ENCODE measurements at regions not wholly inside any gene's neighbourhood (a gene's known extent, or its start where the extent isn't known, plus 50 kb on each side); places are given as distances from the start of the nearest gene placed in this dataset.

DNA sequence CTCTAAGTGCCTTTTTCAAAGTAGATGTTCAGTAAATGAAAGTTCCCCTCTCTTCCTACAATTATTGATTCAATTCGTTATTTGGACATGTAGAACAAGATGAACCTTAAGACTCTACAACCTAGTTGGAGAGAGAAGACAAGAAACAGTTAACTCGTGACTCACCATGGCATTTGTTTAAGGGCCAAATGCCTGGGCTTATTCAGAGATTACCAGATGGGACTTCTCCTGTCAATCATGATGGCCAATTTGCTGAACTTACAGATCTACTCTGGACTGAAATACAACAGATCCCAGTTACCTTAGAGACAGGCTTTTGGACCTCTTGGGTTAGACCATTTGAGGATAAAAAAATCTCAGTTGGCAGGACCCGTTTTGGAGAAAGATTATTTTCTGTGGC is 93.5 kb downstream of the C1orf94 start:
- no peak for DNase-seq (ENCODE audit: low read depth)

- no peak for DNase-seq (ENCODE audit: low read depth)
These were observed 95.4 kb downstream of the C1orf94 start for GRCh38 chr1:34272152-34272551.

GRCh38 chr1:34275150-34275549 is 98.4 kb downstream of the C1orf94 start:
- DNase-seq (ENCODE audit: low read depth): no peak

- no peak for DNase-seq (ENCODE audit: low read depth)
These were observed 99.9 kb downstream of the C1orf94 start for GRCh38 chr1:34276606-34277005.

- no peak for DNase-seq (ENCODE audit: low read depth)
These were observed 100.4 kb downstream of the C1orf94 start for GRCh38 chr1:34277150-34277549.

DNA sequence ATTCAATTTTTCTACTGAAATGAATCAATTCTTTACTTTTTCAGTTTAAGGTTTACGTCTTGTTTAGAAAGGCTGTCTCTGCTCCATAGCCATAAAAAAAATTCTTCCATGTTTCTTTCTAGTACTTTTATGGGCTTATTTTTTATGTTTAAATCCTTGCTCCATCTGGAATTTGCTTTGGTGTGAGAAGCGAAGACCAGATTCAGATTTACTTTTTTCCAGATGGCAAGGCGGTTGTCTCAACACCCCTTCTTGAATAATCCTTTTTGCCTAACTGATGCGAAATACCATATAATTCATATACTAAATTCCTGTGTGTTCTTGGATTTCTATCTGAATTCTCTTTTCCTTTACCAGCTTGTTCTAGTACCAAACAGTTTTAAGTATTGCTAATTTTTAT is 101.5 kb downstream of the C1orf94 start:
- no peak for DNase-seq (ENCODE audit: low read depth)

- DNase-seq (ENCODE audit: low read depth): no peak
These were observed 103.3 kb downstream of the C1orf94 start for GRCh38 chr1:34279971-34280370.

GRCh38 chr1:34280509-34280908 is 103.8 kb downstream of the C1orf94 start:
- no peak for DNase-seq (ENCODE audit: low read depth)

GRCh38 chr1:34283142-34283541 is 106.4 kb downstream of the C1orf94 start:
- no peak for DNase-seq (ENCODE audit: low read depth)

DNA sequence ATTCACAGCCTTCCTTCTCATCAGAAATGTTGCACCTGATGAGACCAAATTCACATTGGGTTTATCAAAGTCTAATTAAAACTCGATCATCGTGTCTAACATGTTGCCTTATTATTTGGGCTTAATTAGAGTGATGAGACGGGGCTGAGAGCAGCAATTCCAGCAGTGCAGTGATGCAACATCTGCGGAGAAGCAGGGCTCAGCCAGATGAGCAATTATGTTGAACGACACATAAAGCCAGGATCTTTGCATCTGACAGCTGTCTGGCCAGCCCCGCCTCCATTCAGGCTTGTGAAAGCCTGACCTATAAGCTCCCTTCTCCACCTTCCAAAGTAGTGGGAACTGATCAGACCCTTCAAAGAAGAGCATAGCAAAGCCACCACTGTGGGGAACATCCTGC is 109.8 kb downstream of the C1orf94 start:
- DNase-seq (ENCODE audit: low read depth): no peak

DNA sequence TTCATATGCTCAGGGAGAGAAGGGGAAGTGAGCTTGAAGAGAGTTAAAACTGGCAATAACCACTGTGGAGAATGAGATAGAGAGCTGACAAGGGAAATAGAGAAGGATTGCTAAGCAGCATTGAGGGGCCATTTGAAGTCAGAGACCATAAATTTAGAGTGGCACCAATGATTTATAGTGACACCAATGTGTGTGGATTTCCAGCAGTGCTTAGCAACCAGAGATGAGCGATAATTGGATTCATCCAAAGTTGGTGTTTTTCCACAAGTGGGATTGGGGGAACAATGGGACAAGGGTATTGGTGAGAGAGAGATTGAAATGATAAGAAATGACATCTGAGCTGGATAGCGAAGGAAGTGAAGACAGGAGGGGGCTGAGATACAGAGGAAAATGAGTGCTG is 114.1 kb downstream of the C1orf94 start:
- DNase-seq (ENCODE audit: low read depth): no peak

DNA sequence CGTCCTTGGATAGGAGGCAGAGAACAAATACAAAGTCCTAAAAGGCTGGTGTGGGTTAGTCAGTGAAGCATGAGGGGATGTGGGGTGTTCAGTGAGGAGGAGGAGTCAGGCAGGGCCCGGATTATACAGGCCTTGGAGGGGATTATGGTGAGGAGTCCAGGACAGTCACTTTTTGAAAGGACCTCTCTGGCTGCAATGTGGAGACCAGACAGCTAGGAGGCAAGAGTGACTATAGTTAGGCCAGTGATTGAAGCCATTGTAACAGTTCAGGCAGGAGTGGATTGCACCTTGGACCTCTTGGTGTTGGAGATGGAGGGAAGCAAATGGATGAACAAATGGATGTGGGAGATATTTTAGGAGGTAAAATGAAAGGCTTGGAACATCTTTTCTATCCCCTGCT is 115.8 kb downstream of the C1orf94 start:
- DNase-seq (ENCODE audit: low read depth): no peak

GRCh38 chr1:34296059-34296458 is 119.4 kb downstream of the C1orf94 start:
- no peak for DNase-seq (ENCODE audit: low read depth)

- no peak for DNase-seq (ENCODE audit: low read depth)
These were observed 126.1 kb downstream of the C1orf94 start for GRCh38 chr1:34302798-34303197.

DNA sequence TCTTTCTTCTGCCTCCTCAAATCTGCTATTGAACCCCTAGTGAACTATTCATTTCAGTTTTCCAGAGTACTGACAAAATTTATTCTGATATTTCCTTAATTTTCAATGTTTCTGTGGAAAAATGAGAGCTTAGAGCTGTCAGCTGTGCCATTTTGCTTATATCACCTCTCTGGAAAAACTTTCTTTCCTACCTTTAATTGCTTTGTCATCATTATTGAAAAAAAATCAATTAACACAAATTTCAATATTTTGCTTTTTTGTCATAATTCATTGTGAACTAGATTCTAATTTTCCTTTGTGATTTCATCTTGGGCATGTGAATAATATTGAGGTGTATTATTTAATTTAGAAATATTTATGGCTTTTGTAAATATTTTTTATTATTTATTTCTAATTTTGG is 126.5 kb downstream of the C1orf94 start:
- DNase-seq (ENCODE audit: low read depth): no peak

DNA sequence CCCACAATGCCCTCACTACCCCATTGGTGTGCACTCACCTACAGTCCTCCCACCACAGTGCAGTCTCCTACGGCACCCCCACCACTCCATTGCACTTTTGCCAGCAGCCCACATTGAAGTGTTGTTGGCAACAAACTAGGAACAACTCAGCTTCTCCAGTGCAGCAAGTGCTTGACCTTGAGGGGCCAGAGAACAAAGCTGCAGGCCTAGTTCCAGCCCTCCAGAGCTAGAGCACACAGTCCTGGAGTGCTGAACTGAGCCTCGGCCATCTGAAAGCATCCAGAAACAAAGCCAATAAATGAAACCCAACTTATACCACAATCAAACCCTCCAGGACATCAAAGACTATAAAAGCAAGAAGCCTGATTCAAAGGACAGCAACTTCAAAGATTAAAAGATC is 129.9 kb downstream of the C1orf94 start:
- no peak for DNase-seq (ENCODE audit: low read depth)

DNA sequence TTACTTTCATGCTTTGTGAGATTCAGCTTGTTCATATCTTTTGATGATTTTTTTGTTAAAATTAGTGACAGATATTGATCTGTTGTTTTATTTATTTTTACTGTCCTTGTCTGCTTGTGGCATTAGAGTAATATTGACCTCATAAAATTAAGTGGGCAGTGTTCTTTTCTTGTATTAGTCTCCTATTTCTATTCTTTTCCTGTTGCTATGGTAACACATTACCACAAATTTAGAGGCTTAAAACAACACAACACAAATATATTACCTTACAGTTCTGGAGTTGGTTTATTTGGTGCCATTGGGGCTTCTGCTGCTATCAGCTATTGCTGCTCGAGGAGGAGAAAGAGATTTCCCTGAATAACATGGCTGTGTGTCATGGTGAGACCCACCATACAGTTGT is 135.7 kb downstream of the C1orf94 start:
- DNase-seq (ENCODE audit: low read depth): no peak

DNA sequence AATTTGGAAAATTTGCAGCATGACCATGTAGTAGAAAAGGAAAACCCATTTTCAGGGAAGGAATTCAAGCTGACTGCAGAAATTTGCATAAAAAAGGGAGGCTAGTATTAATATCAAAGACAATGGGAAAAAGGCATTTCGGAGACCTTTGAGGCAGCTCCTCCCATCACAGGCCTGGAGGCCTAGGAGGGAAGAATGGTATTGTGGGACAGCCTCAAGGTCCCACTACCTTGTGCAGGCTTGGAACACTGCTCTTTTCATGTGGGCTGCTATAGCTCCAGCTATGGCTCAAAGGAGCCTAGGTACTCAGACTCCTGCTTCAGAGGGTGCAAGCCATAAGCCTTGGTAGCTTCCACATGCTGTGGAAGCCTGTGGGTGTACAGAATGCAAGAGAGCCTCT is 139.3 kb downstream of the C1orf94 start:
- no peak for DNase-seq (ENCODE audit: low read depth)

DNA sequence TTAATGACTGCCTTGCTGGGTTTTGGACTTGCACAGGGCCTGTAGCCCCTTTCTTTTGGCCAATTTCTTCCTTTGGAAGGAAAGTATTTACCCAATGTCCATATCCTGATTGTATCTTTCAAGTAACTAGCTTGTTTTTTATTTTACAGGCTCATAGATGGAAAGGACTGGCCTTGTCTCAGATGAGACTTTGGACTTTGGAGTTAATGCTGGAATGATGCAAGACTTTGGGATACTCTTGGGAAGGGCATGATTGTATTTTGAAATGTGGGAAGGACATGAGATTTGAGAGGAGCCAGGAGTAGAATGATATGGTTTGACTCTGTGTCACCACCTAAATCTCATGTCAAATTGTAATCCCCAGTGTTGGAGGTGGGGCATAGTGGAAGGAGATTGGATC is 140.1 kb downstream of the C1orf94 start:
- DNase-seq (ENCODE audit: low read depth): no peak

GRCh38 chr1:34319218-34319617 is 142.5 kb downstream of the C1orf94 start:
- peak; percentile 1 for DNase-seq (ENCODE audit: low read depth)

GRCh38 chr1:34320053-34320669 is 143.5 kb downstream of the C1orf94 start:
- DNase-seq (ENCODE audit: low read depth): peak; percentile 9

DNA sequence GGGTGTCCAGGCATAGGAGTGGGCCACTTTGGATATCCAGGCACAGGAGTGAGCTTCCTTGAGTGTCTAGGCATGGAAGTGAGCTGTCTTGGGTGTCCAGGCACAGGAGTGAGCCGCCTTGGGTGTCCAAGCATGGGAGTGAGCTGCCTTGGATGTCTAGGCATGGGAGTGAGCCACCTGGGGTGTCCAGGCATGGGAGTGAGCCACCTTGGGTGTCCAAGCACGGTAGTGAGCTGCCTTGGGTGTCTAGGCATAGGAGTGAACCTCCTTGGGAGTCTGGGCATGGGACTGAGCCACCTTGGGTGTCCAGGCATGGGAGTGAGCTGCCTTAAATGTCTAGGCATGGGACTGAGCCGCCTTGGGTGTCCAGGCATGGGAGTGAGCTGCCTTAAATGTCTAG is 146.3 kb downstream of the C1orf94 start:
- no peak for DNase-seq (ENCODE audit: low read depth)

DNA sequence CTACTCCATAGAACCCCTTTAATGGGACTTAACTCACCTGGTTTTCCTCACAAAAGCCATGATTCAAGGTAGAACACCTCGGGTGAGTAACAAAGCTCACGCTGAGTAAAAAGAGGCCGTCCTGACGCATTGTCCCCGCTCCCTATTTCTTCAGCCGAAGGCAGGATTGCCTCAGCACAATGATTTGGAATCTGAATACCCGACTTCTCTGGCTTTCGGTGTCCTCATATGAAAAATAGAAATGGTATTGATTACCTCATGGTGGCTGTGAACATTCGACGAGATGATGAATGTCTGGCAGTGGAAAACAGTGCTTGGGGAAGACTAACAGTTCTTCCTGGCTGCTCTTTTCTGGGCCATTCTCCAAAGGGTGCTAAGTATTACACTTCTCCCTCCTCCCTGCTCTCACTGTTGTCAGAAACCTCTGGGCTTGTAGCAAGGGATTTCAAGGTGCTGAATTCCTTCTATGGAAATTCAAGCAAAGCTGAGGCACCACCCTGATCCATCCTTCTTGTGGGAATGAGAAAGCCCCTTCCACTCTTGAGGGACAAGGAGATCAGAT is 148.3 kb downstream of the C1orf94 start:
- no peak for DNase-seq (ENCODE audit: low read depth)

DNA sequence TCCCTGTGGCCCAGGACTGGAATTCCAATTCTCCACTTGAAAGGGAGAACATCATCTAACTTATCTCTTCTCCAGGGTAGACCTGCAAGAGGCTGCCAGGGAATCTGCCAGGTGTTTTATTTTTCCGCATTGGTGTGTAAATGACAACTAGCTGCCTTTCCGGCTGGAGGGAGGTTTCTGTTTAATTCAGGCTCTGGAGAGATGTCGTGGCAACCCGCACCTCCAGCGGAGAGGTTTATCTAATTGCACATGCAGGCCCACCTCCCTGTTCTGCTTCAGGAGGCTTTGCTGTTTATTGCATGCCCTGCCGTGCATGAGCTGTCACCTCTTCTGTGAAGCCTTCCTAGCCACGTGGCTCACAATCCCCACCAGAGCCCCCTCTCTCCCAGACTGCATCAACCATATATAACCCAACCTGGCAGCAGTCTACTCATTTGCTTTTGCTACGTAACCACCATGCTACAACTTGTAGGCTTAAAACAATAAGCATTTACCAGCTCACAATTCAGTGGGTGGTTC is 151.6 kb downstream of the C1orf94 start:
- no peak for DNase-seq (ENCODE audit: low read depth)
